HEK293T (cell line): ENCODE measurements at regions not wholly inside any gene's neighbourhood (a gene's known extent, or its start where the extent isn't known, plus 50 kb on each side); places are given as distances from the start of the nearest gene placed in this dataset.
A peak's percentile ranks its signal among the peaks of the same experiment; 100 is the strongest.

Experiments used
- ELF4 ChIP-seq: fragments of 450-650 bp; IDR thresholded peaks from 2 replicates; pipeline ENCODE4 v1.6.1; 2017; ENCODE audit warnings: antibody characterized with exemption
- FOXA1 ChIP-seq: fragments of 450-650 bp; IDR thresholded peaks from 2 replicates; pipeline ENCODE4 v1.6.1; 2016; ENCODE audit warnings: mild to moderate bottlenecking
- FOXK2 ChIP-seq: fragments of 450-650 bp; IDR thresholded peaks from 2 replicates; pipeline ENCODE4 v1.6.1; 2016; ENCODE audit warnings: mild to moderate bottlenecking
- FOXM1 ChIP-seq: fragments of 450-650 bp; IDR thresholded peaks from 2 replicates; pipeline ENCODE4 v1.6.1; 2017; ENCODE audit warnings: mild to moderate bottlenecking, borderline replicate concordance
- LEF1 ChIP-seq: fragments of 450-650 bp; IDR thresholded peaks from 2 replicates; pipeline ENCODE4 v1.6.1; 2017; ENCODE audit warnings: mild to moderate bottlenecking, borderline replicate concordance
- NFRKB ChIP-seq: fragments of 450-650 bp; IDR thresholded peaks from 2 replicates; pipeline ENCODE4 v1.6.1; 2016; ENCODE audit warnings: mild to moderate bottlenecking, moderate library complexity
- PKNOX1 ChIP-seq: fragments of 450-650 bp; IDR thresholded peaks from 2 replicates; pipeline ENCODE4 v1.6.1; 2016
- SP1 ChIP-seq: fragments of 450-650 bp; IDR thresholded peaks from 2 replicates; pipeline ENCODE4 v1.6.1; 2017
- TARDBP ChIP-seq: fragments of 450-650 bp; IDR thresholded peaks from 2 replicates; pipeline ENCODE4 v1.6.1; 2016

- TF ChIP-seq LEF1 (no peak), ELF4 (no peak), PKNOX1 (peak; percentile 51), FOXK2 (no peak), NFRKB (no peak), TARDBP (no peak), FOXM1 (no peak), SP1 (no peak), FOXA1 (no peak)
Observed at GRCh38 chr13:58087566-58087965, 456.0 kb downstream of the PCDH17 start.
